Astrocyte (in vitro differentiated cells and primary cell): ENCODE measurements at regions not wholly inside any gene's neighbourhood (a gene's known extent, or its start where the extent isn't known, plus 50 kb on each side); places are given as distances from the start of the nearest gene placed in this dataset.
"Not testable (repeated sequence)": the region's sequence is repeated elsewhere in the genome, so short reads cannot be mapped to it uniquely, and the experiment has no call there.

Source experiments
- EZH2 ChIP-seq: IDR thresholded peaks from 2 replicates; pipeline ENCODE4 v1.6.1; 2012; ENCODE audit warnings: mild to moderate bottlenecking, low read length, inconsistent platforms; ENCODE audit not compliant: insufficient read depth
- TF ChIP-seq, protein P1 (sequence below): IDR thresholded peaks from 2 replicates; pipeline ENCODE4 v1.5.1; 2011; ENCODE audit warnings: low read depth, mild to moderate bottlenecking, inconsistent platforms, low read length, moderate library complexity; ENCODE audit not compliant: insufficient read depth

DNA sequence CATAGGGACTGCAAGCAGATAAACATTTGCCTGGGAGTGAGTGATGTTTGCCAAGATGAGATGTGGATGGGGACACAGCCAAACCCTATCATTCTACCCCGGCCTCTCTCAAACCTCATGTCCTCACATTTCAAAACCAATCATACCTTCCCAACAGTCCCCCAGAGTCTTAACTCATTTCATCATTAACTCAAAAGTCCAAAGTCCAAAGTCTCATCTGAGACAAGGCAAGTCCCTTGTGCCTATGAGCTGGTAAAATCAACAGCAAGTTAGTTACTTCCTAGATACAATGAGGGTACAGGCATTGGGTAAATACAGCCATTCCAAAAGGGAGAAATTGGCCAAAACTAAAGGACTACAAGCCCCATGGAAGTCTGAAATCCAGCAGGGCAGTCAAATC is 822.9 kb upstream of the SPRY2 start:
- TF ChIP-seq, protein P1, sequence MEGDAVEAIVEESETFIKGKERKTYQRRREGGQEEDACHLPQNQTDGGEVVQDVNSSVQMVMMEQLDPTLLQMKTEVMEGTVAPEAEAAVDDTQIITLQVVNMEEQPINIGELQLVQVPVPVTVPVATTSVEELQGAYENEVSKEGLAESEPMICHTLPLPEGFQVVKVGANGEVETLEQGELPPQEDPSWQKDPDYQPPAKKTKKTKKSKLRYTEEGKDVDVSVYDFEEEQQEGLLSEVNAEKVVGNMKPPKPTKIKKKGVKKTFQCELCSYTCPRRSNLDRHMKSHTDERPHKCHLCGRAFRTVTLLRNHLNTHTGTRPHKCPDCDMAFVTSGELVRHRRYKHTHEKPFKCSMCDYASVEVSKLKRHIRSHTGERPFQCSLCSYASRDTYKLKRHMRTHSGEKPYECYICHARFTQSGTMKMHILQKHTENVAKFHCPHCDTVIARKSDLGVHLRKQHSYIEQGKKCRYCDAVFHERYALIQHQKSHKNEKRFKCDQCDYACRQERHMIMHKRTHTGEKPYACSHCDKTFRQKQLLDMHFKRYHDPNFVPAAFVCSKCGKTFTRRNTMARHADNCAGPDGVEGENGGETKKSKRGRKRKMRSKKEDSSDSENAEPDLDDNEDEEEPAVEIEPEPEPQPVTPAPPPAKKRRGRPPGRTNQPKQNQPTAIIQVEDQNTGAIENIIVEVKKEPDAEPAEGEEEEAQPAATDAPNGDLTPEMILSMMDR = not testable (repeated sequence)
- TF ChIP-seq EZH2 = not testable (repeated sequence)
